ENCODE measurements at regions not wholly inside any gene's neighbourhood (a gene's known extent, or its start where the extent isn't known, plus 50 kb on each side); places are given as distances from the start of the nearest gene placed in this dataset.
A peak's percentile ranks its signal among the peaks of the same experiment; 100 is the strongest.
"Not testable (repeated sequence)": the region's sequence is repeated elsewhere in the genome, so short reads cannot be mapped to it uniquely, and the experiment has no call there.

DNA sequence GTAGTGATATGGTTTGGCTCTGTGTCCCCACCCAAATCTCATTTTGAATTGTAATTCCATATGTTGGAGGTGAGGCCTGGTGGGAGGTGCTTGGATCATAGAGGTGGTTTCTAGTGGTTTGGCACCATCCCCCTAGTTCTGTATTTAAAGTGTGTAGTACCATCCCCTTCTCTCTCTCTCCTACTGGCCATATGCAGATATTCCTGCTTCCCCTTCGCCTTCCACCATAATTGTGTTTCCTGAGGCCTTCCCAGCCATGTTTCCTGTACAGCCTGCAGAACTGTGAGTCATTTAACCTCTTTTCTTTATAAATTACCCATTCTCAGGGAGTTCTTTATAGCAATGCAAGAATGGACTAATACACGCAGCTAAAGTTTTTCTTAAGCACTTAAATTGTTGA, 340.0 kb downstream of the ANAPC1 start:
- intact Hi-C loops (cut with micrococcal nuclease); H3K27ac ChIP-seq (ENCODE audit: low read length in 2 of 2); H3K9me3 ChIP-seq (ENCODE audit: control extremely low read depth in 1 of 3, control insufficient read depth in 2 of 3, insufficient read depth in 1 of 3, low read length in 2 of 3); H3K36me3 ChIP-seq (replicated peaks in 1 of 2; ENCODE audit: control extremely low read depth in 1 of 2, control insufficient read depth in 1 of 2, extremely low read depth in 1 of 2, insufficient read depth in 2 of 2, low read length in 1 of 2); H3K4me1 ChIP-seq (ENCODE audit: control insufficient read depth in 2 of 2, insufficient read depth in 2 of 2, low read length in 2 of 2); H2AFZ ChIP-seq (ENCODE audit: insufficient read depth, low read depth, low read length, poor library complexity, severe bottlenecking); H3K27ac Mint-ChIP-seq; H3K9ac ChIP-seq (ENCODE audit: low read length); H3K4me3 ChIP-seq (ENCODE audit: control extremely low read depth in 1 of 5, extremely low read depth in 1 of 5, insufficient read depth in 1 of 5, low read depth in 2 of 5, low read length in 4 of 5); ATAC-seq (ENCODE audit: low read depth); H3K27me3 ChIP-seq (replicated peaks in 1 of 4; ENCODE audit: control extremely low read depth in 1 of 4, control insufficient read depth in 3 of 4, insufficient read depth in 4 of 4, low read length in 3 of 4); H3K4me3 Mint-ChIP-seq; H3K9me3 Mint-ChIP-seq (ENCODE audit: insufficient read depth); POLR2A ChIA-PET; H3K4me2 ChIP-seq (replicated peaks; ENCODE audit: low read depth, low read length, poor library complexity, severe bottlenecking); H3K27me3 Mint-ChIP-seq; CTCF ChIA-PET; H4K20me1 ChIP-seq (ENCODE audit: control insufficient read depth, insufficient read depth, low read length, poor library complexity, severe bottlenecking); DNase-seq; H3K4me1 Mint-ChIP-seq; H3K79me2 ChIP-seq (ENCODE audit: control insufficient read depth, insufficient read depth, low read length): not testable (repeated sequence)
- no CpG with 5 or more reads among the region's 2 CpGs for WGBS (ENCODE audit: insufficient coverage)

DNA sequence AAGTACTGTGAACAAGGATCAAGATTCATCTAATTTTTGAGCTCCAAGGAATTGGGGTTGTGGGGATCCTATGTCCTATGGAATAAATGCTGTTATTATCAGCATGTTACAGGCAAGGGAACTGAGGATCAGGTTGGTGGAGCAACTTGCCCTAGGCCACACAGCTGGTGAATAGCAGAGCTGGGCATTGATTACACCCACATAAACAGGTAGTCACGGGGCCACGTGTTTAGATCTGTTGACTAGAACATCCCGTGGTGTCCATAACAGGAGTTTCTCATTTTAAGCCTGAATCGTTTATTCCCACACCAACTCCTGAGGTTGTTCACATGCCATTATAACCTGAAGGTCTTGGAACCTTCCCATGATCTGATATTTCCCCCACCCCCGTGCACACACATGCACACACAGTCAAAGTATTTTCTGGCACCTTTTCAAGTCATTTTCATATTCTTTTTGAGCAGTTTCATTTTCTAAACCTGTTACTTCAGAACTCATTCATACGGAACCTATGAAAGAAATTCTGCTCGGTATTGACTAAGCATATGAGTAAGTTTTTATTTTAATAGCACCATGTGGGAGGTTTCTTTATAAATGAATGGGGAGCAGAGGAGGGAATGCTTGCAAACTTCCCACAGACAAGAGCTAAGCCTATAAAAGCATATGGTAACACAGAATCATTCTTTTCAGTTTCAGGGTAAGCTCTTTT, 338.1 kb downstream of the ANAPC1 start:
- H3K27ac ChIP-seq (ENCODE audit: low read length in 2 of 2); H3K9ac ChIP-seq (ENCODE audit: low read length); CTCF ChIA-PET; H3K4me1 Mint-ChIP-seq; H3K4me1 ChIP-seq (ENCODE audit: control insufficient read depth in 2 of 2, insufficient read depth in 2 of 2, low read length in 2 of 2); H3K27me3 ChIP-seq (replicated peaks in 1 of 4; ENCODE audit: control extremely low read depth in 1 of 4, control insufficient read depth in 3 of 4, insufficient read depth in 4 of 4, low read length in 3 of 4); H2AFZ ChIP-seq (ENCODE audit: insufficient read depth, low read depth, low read length, poor library complexity, severe bottlenecking); POLR2A ChIA-PET; H3K27ac Mint-ChIP-seq; DNase-seq; H3K79me2 ChIP-seq (ENCODE audit: control insufficient read depth, insufficient read depth, low read length); H4K20me1 ChIP-seq (ENCODE audit: control insufficient read depth, insufficient read depth, low read length, poor library complexity, severe bottlenecking); H3K4me2 ChIP-seq (replicated peaks; ENCODE audit: low read depth, low read length, poor library complexity, severe bottlenecking); H3K4me3 ChIP-seq (ENCODE audit: control extremely low read depth in 1 of 5, extremely low read depth in 1 of 5, insufficient read depth in 1 of 5, low read depth in 2 of 5, low read length in 4 of 5); H3K9me3 Mint-ChIP-seq (ENCODE audit: insufficient read depth); H3K4me3 Mint-ChIP-seq; H3K27me3 Mint-ChIP-seq; H3K36me3 ChIP-seq (replicated peaks in 1 of 2; ENCODE audit: control extremely low read depth in 1 of 2, control insufficient read depth in 1 of 2, extremely low read depth in 1 of 2, insufficient read depth in 2 of 2, low read length in 1 of 2); intact Hi-C loops (cut with micrococcal nuclease); H3K9me3 ChIP-seq (ENCODE audit: control extremely low read depth in 1 of 3, control insufficient read depth in 2 of 3, insufficient read depth in 1 of 3, low read length in 2 of 3): not testable (repeated sequence)
- ATAC-seq (ENCODE audit: low read depth) = peak; percentile 70
- no CpG with 5 or more reads among the region's 7 CpGs for WGBS (ENCODE audit: insufficient coverage)

DNA sequence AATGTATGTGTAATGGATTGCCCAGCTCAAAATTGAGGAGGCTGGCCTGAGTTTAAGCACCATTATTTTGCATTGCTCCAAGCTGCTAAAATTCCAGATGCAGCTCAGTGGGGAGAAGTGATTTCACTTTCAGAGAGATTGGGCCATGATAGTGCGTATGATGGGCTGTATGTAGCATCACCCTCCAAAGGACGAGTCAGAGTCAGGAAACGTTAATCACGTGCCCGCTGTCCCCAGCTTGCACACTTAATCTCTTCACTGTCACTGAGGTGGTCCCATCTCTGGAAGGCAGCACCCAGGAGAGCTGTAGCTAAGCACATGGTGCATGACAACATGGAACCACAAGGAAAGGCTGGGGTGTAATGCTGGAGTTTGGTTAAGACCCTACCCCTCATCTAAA, 337.4 kb downstream of the ANAPC1 start:
- H2AFZ ChIP-seq (ENCODE audit: insufficient read depth, low read depth, low read length, poor library complexity, severe bottlenecking); ATAC-seq (ENCODE audit: low read depth); H3K79me2 ChIP-seq (ENCODE audit: control insufficient read depth, insufficient read depth, low read length); H3K4me2 ChIP-seq (replicated peaks; ENCODE audit: low read depth, low read length, poor library complexity, severe bottlenecking); intact Hi-C loops (cut with micrococcal nuclease); H3K4me1 Mint-ChIP-seq; H3K4me1 ChIP-seq (ENCODE audit: control insufficient read depth in 2 of 2, insufficient read depth in 2 of 2, low read length in 2 of 2); DNase-seq; H3K36me3 ChIP-seq (replicated peaks in 1 of 2; ENCODE audit: control extremely low read depth in 1 of 2, control insufficient read depth in 1 of 2, extremely low read depth in 1 of 2, insufficient read depth in 2 of 2, low read length in 1 of 2); H3K9me3 ChIP-seq (ENCODE audit: control extremely low read depth in 1 of 3, control insufficient read depth in 2 of 3, insufficient read depth in 1 of 3, low read length in 2 of 3); H3K4me3 ChIP-seq (ENCODE audit: control extremely low read depth in 1 of 5, extremely low read depth in 1 of 5, insufficient read depth in 1 of 5, low read depth in 2 of 5, low read length in 4 of 5); H3K27ac ChIP-seq (ENCODE audit: low read length in 2 of 2); H3K9ac ChIP-seq (ENCODE audit: low read length); H3K27ac Mint-ChIP-seq; H3K4me3 Mint-ChIP-seq; H3K27me3 Mint-ChIP-seq; H3K27me3 ChIP-seq (replicated peaks in 1 of 4; ENCODE audit: control extremely low read depth in 1 of 4, control insufficient read depth in 3 of 4, insufficient read depth in 4 of 4, low read length in 3 of 4); H3K9me3 Mint-ChIP-seq (ENCODE audit: insufficient read depth); H4K20me1 ChIP-seq (ENCODE audit: control insufficient read depth, insufficient read depth, low read length, poor library complexity, severe bottlenecking); POLR2A ChIA-PET; CTCF ChIA-PET: not testable (repeated sequence)
- WGBS (ENCODE audit: insufficient coverage) = no CpG with 5 or more reads among the region's 5 CpGs

DNA sequence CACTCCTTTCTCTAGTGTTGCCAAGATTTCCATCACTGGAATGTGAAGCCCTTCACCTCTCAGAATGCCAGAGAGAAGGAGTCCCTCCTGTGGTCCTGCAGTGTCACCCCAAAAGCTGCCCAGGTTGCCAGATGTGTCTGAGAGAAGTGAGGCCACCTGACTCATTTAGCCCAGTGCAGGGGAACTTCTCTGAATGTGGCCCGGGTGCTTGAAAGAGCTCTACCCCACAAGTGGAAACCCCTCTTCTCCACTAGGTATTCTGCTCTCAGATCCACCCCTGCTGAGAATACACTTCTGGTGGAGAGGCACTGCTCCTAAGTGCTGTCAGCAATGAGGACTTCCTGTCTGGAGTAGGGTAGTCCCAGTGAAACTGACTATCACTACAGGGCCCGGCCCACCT, 334.8 kb downstream of the ANAPC1 start:
- H3K4me2 ChIP-seq (replicated peaks; ENCODE audit: low read depth, low read length, poor library complexity, severe bottlenecking); H4K20me1 ChIP-seq (ENCODE audit: control insufficient read depth, insufficient read depth, low read length, poor library complexity, severe bottlenecking); H3K9me3 Mint-ChIP-seq (ENCODE audit: insufficient read depth); H3K36me3 ChIP-seq (replicated peaks in 1 of 2; ENCODE audit: control extremely low read depth in 1 of 2, control insufficient read depth in 1 of 2, extremely low read depth in 1 of 2, insufficient read depth in 2 of 2, low read length in 1 of 2); H3K27me3 ChIP-seq (replicated peaks in 1 of 4; ENCODE audit: control extremely low read depth in 1 of 4, control insufficient read depth in 3 of 4, insufficient read depth in 4 of 4, low read length in 3 of 4); H3K4me1 ChIP-seq (ENCODE audit: control insufficient read depth in 2 of 2, insufficient read depth in 2 of 2, low read length in 2 of 2); ATAC-seq (ENCODE audit: low read depth); H3K9ac ChIP-seq (ENCODE audit: low read length); H2AFZ ChIP-seq (ENCODE audit: insufficient read depth, low read depth, low read length, poor library complexity, severe bottlenecking); H3K27ac Mint-ChIP-seq; H3K4me1 Mint-ChIP-seq; POLR2A ChIA-PET; H3K79me2 ChIP-seq (ENCODE audit: control insufficient read depth, insufficient read depth, low read length); H3K4me3 ChIP-seq (ENCODE audit: control extremely low read depth in 1 of 5, extremely low read depth in 1 of 5, insufficient read depth in 1 of 5, low read depth in 2 of 5, low read length in 4 of 5); intact Hi-C loops (cut with micrococcal nuclease); H3K4me3 Mint-ChIP-seq; CTCF ChIA-PET; H3K27ac ChIP-seq (ENCODE audit: low read length in 2 of 2); DNase-seq; H3K9me3 ChIP-seq (ENCODE audit: control extremely low read depth in 1 of 3, control insufficient read depth in 2 of 3, insufficient read depth in 1 of 3, low read length in 2 of 3); H3K27me3 Mint-ChIP-seq: not testable (repeated sequence)
- no CpG with 5 or more reads among the region's 2 CpGs for WGBS (ENCODE audit: insufficient coverage)
